GM18873 (cell line): ENCODE measurements at regions not wholly inside any gene's neighbourhood (a gene's known extent, or its start where the extent isn't known, plus 50 kb on each side); places are given as distances from the start of the nearest gene placed in this dataset.
"Not testable (repeated sequence)": the region's sequence is repeated elsewhere in the genome, so short reads cannot be mapped to it uniquely, and the experiment has no call there.

Experiments used
- ATAC-seq: cut with Tn5 transposase; IDR thresholded peaks from one replicate; pipeline ENCODE4 v1.9.1; 2021; ENCODE audit warnings: mild to moderate bottlenecking, moderate library complexity, moderate number of reproducible peaks; ENCODE audit not compliant: unreplicated experiment, low FRiP score

DNA sequence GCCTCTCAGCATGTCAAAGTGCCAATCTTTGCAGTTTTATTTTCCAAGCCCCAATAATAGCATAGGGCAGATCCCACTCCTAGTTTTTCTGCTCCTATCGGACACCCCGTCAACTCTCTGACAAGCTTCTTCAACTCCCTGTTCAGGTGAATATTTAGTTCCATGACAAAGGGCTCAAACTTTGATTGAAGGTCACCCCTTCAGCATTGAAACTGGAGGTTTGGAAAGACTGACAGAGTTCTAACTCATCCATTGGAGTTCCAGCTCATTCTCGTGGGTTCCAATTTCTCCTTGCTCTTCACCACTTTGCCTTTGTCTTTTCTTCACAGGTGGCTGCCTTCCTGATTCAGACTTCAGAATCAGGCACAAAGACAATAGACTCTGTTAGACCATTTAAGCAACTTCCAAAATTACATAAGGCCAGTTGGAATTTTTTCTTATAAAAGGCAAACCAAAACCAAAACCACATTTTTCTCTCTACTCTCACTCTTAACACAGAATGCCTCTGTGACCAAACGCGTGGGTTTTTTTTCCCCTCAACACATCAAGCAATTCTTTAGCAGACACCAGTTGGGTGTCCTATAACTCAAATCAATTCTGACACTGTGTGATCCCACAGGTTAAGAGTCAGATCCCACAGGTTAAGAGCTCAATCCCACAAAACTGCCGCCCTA lies 169.3 kb upstream of the USP25 start:
- no peak for ATAC-seq

DNA sequence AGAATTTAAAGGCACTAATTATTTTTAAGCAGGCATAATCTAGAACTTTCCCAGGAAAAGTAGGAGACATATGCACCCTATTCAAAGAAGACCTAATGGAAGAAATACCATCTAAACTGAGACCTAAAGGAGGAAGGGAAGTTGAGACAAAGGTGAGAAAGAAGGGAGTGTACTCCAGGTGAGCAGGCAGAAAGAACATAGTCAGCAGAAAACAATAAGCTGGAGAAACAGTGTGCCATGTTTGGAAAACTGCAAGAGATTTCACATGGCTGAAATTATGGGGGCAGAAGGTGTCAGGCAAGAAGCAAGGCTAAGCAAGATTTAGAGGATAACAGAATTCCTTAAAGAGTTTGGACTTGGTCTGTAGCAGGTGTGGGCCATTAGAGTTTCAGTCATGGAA lies 167.0 kb upstream of the USP25 start:
- ATAC-seq: no peak

DNA sequence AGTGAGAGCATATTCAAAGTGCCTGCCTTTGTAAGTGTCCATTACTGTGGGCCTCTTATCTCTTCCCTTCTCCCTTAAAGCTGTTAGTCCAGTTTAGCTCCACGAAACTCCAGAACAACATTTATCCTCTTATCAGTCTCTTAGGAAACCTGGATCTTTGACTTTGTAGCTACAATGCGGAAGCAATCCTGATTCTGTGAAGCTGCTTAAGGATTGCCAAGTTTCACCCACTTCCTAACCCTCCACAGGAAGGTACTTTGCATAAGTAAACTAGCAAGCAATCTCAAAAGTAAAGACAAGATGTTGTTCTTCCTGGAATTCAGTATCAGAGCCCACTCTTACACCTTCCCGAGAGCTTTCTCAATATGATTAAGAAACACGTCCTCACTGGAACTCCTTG lies 164.9 kb upstream of the USP25 start:
- no peak for ATAC-seq

DNA sequence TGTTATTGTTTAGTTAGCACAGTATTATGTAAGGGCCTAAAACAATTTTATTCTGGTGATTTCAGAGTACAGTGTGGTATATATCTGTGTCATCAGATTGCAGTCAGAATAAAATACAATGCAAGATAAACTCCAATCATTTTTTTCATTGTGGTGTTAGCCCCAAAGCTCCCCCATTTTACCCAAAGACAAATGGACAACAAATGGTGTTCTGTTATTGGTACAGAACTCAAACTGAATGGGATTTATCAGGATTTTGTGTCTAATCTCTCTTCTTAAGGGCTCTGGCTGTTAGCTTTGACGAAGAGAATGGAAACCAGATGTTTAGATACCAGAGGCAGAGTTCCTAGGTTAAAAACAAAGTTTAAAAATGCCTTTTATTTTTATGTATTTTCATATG lies 163.1 kb upstream of the USP25 start:
- no peak for ATAC-seq

DNA sequence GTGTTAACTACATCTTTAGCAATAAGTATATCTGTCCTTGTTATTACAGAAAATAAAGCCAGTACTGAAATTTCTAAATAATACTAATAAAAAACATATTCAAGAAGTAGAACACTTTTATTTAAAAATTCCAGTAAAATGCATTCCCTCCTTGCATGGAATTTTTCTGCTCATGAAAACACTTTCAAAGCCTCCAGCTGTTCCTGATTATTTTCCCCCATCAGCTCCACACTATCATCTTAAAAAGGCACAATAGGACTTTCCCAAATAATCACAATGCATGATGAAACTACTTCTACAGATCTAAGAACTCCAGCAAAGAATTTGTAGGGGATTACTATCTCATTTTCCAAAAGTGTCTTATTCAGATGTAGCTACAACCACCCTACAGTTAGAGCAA lies 162.6 kb upstream of the USP25 start:
- no peak for ATAC-seq

DNA sequence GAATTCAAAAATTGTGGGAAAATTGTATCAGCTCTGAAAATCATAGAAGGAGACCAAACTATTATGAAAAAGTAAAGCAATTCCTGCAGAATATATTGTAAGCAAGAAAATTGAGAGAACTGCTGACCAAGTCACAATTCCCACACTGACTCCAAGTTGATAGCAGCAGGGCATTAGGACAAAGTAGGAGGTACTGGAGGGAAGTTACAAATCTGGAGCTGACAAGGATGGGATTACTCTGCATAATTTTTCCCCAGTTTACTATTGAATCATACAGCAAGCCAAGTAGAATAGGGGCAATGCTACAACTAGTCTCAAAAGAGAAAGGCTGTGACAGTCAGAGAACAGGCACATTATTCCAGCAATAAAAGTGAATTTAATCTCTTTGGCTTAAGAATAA lies 161.3 kb upstream of the USP25 start:
- ATAC-seq: no peak

DNA sequence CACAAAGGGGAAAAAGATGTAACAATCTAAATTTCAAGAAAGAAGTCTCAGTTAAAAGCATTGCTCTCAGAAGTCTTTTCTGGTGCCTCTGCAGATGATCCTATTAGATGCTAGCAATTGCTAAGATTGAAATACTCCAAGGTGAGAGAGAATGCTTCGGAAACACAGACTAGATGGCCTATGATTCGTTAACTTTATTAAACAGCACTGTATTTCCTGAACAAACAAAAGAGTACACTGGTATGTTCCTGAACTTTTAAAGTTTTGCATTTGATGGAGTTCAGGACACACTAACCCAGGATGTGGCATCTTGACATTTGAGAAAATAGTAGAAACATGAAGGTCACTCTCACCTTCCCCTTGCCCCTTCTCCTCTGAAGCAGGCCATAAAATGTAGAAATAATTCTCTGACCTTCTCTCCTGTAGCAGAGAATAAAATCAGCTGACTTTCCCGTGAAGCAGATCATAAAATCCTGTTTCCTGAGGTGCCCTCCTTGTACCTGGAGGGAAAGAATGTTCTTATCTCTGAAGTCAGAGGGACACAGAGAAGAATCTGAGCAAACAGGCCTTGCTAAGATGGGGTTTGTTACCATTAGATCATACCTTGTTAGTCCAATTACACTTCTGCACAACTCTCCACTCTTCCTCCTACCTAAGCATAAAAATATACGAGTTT lies 142.9 kb upstream of the USP25 start:
- ATAC-seq: no peak

DNA sequence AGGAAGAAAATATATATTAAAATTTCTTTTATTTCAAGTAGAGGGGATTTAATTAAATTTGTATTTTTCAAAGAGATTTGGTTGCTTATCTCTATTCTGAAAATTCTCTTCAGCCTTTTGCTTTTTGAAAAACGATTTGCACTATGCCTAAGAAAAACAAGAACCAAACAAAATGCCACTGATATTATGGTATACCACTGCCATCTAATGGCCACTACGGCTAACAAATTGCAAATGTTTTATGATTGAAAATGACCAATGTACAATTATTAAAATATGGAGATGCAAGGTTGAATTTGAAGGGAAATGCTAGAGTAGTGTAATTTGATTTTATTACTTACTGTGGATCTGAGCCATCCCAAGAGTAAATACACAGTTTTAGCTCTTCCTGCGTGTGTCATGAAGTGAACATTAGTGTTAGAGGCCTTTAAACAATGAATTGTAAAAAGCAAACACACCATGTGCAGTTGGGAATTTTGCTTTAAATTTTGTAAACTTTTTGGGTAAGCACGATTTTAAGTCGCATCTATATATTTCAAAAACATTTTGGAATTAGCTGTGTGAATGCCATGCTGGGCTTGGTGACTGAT lies 137.4 kb upstream of the USP25 start:
- no peak for ATAC-seq

DNA sequence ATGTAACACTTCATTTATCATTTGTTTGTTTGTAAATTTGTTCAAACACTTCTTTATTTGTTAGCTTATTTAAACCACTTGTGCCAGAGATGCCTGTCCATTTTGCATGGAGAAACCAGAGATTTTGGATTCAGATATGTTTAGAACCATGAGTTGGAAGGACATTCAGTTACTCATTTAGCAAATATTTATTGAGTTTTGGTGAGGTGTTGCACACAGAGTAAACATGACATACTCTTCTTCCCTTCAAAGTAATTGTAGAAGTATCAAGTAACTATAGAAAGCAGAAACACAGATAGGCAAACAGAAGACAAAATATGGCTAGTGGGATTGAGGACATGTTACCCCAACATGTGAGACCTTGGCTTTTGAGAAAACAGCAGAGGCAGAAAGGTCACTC lies 136.8 kb upstream of the USP25 start:
- ATAC-seq: no peak

DNA sequence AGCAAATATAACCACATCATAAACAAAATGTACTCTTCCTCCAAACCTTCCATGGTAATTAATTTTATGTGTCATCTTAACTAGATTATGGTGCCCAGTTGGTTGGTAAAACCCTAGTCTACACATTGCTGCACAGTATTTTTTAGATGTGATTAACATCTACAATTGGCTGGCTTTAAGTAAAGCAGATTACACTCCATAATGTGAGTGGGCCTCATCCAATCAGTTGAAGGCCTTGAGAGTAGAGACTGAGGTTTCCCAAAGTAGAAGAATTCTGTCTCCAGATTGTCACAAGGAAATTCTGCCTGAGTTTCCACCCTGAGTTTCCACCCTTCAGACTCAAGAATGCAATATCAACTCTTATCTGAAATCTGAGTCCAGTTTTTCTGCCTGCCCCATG lies 128.4 kb upstream of the USP25 start:
- no peak for ATAC-seq

DNA sequence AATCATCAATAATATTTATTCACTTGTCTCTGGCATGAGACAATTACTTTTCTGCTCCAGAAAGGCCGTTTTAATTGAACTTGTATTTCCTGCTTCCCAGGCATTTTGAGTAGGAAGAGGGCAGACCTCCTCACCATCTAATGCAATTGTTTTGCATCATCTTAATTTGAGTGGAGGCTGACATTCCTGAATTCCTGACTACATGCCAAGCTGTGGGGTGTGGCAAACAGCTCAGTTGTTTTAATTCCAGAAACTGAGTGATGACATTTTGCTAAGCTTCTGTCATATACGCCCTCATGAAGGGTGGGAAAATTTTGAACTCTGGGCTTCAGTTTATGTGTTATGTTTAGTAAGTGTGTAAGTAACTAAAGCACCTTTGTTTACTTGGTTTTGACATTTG lies 125.4 kb upstream of the USP25 start:
- ATAC-seq: no peak

DNA sequence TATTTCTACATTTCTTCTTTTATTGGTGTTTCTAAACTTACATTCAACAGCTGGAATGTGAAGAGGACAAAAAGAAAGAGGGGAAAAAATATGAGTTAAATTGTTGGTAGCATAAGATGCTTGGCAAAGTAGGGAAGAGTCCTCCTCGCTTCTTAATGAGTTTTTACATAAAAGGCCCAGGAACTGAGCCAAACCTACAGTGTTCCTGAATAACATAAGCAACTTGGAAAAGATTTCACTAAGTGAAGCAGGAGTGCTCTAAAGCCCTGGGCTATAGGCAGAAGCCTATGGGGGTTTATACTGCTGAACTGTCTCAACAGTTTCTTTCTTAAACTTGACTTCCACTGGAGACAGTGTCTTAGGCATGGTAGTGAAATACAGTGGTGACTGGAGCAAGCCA lies 115.0 kb upstream of the USP25 start:
- no peak for ATAC-seq

DNA sequence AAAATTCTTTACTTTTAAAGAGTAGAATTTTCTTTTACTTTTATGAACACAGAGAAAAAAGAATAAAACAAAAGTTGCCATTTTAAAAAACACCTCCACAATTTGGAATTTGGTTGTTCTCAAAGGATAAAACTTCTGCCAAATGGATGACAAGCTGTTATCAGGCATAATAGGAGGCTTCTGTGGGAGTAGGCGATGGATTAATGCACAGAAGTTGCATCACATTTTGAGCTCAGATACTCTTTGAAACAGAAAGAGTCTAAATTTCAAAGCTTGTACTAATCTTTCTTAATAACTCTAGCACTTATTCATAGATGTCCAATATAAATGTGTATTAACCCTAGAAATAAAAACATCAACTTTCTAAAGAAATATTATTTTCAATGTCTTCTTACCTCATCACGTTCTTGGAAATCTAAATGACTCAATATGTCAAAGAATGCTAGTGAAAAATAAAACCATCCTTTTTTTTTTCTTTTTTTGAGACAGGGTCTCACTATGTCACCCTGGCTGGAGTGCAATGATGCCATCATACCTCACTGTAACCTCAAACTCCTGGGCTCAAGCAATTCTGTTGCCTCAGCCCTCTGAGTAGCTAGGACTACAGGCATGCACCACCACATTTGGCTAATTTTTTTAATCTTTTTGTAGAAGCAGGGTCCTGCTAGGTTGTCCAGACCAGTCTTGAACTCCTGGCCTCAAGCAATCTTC lies 112.8 kb upstream of the USP25 start:
- ATAC-seq: no peak

DNA sequence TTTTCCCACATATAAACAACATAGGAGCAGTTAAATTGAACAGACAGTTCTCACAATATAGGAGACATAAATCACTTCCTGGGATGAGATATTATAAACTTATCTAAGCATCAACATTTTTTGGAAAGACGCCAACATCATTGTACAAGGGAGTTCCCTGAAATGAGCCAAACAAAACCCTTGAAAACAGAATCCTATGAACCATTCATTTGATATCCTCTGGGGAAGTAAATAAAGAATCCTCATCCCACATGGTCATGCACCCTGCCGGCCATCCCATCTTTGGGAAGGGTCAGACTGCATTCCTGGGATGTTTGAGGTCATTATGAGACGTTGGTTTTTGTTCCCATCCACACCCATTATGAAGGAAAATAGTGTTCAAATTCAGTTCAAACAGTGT lies 111.8 kb upstream of the USP25 start:
- no peak for ATAC-seq

DNA sequence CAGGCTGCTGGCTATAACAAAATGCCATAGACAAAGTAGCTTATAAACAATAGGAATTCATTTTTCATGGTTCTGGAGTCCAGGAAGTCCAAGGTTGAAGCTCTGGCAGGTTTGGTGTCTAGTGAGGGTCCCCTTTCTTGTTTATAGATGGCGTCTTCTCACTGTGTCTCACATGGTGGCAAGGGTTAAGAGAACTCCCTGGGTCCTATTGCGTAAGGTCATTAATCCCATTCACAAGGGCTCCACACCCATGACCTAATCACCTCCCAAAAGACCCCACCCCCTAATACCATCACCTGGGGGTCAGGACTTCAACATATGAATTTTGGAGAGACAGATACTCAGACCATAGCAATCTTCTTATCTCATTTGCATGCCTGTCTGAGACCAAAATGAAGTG lies 108.9 kb upstream of the USP25 start:
- ATAC-seq: no peak

DNA sequence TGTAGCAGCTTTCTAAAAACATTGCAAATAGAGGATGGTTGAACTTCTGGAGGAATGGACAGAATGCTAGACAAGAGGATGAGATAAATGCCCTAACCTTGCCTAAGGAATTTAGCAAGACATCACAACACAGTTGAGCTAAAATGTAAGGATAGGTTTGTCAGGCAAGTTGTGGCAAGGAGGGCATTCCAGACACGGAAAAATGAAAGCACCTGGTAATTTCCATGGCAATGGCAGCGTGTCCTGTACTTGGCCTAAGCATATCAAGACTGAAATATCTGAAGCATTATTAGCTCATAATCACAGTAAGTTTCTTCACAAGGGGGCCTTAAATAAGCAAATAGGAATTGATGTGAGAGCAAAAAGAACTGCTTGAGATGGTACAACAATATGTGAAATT lies 105.1 kb upstream of the USP25 start:
- no peak for ATAC-seq

DNA sequence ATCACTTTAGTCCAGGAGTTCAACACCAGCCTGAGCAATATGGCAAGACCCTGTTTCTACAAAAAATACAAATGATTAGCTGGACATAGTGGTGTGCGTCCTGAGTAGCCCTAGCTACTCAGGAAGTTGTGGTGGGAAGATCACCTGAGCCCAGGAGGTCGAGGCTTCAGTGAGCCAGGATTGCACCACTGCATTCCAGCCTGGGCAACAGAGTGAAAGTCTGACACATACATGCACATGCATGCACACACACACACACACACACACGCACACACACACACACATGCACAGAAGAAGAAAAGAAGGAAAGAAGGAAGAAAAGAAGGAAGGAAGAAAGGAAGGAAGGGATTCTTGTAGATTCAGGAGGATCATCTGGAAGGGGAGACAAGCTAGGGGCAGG lies 104.4 kb upstream of the USP25 start:
- ATAC-seq: no peak

DNA sequence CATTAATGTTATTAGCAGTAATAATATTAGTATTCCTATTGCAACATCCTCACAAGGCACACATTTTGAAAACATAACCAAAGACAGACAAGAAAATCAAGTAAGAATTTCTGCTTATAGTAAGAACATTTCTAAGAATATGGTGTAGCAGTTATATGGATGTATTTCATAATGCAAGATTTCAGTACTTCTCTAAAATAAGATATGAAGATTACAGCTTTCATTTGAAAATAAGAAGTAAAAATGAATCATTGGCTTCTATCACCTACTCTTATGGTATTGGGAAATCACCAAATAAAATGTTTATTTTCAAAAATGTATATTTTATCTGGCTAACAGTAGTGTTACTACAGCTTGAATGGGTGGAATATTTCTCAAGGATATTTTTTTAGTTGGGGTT lies 103.8 kb upstream of the USP25 start:
- ATAC-seq: no peak

DNA sequence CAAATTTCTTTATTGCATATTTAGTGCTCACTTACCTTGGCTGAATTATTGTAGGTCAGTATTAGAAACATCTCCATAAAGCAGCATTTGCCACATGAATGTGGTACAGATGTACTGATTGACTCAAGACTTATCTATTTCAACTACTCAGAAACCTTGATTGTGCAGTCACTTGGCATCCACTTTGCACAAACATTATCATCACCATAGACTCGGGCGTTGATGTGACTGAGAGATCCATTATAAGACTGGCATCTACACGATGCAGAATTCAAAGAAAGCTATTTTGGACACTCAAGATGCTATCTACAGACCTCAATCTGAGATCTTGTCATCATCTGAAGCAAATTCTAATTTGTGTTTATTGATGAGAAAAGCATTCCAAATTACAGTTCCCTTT lies 102.8 kb upstream of the USP25 start:
- ATAC-seq: no peak

DNA sequence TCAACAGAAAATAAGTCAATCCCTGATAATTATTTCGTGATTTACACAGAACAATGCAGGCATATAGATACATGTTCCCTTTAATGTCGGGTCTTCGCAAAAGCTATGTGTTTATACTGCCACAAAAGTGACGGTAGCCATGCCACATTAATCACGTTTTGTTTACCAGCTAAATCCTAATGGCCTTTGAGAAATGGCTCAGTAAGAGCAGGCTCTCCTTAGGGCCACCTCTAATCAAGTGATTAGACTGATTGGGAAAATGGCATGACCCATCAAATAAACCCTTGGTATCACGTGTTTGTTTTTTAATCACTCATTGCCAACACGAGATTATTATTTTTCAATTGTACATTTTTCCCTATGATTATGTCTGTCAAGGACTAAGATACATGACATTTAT lies 102.0 kb upstream of the USP25 start:
- no peak for ATAC-seq

DNA sequence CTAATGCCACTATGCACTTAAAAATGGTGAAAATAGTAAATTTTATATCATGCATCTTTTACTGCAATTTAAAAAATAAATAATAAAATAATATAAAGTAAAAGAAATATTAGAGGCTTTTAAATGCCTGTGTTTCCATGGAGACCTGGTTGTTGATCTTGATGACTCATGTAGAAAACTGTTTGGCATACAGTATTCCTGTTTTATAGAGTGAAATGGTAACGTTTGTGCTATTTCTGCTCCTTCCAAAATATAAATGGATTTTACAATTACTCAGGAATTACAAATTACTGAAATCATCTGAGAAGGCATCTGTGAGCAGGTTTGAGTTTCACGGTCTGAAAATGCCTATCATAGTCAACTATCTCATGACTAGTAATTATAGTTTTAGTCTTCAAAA lies 98.4 kb upstream of the USP25 start:
- ATAC-seq: no peak

DNA sequence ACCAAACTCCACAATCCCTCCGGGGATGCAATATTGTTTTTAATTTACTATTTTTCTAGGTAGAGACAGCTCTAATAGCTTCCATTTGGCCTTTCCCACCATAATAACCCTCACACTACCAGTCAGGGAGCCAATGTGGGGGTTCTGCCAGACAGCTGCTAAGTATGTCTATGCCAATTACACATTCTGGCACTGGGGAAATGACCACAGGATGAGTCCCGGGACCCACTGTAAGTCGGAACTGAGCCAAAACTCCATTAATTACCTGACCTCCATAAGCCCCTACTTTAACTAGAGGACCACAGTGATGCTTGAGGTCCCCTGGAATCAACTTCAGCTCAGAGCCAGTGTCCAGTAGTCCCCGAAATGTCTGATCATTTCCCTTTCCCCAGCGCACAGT lies 95.2 kb upstream of the USP25 start:
- not testable (repeated sequence) for ATAC-seq
